Tibial artery (tissue), 4 donors: ENCODE measurements at regions not wholly inside any gene's neighbourhood (a gene's known extent, or its start where the extent isn't known, plus 50 kb on each side); places are given as distances from the start of the nearest gene placed in this dataset.
"Not testable (repeated sequence)": the region's sequence is repeated elsewhere in the genome, so short reads cannot be mapped to it uniquely, and the experiment has no call there.

Experiments
- DNase-seq, 2 donors: peaks; one replicate each; pipeline ENCODE4 v3.0.0-alpha.2; 2019
- H3K27ac ChIP-seq, 2 donors: fragments of 200-600 bp; sonication (generic) in 1 of 2; 1 replicate in 1 of 2; 2 replicates in 1 of 2; pipeline ENCODE4 v1.5.1; 2018 to 2019; ENCODE audit warnings: mild to moderate bottlenecking in 1 of 2
- H3K27me3 ChIP-seq, 2 donors: fragments of 200-600 bp; sonication (generic) in 1 of 2; one replicate each; pipeline versions ENCODE4 v1.5.1 to v1.6.0; 2016 to 2019
- H3K36me3 ChIP-seq, 3 donors: fragments of 200-600 bp; sonication (generic) in 2 of 3; one replicate each; pipeline ENCODE4 v1.5.1; 2016 to 2019; ENCODE audit warnings: mild to moderate bottlenecking in 2 of 3
- H3K4me1 ChIP-seq, 4 donors: fragments of 200-600 bp; sonication (generic) in 2 of 4; 1 replicate in 3 of 4; 2 replicates in 1 of 4; pipeline ENCODE4 v1.5.1; 2016 to 2019
- H3K4me3 ChIP-seq, 2 donors: fragments of 200-600 bp; sonication (generic) in 1 of 2; 1 replicate in 1 of 2; 2 replicates in 1 of 2; pipeline ENCODE4 v1.5.1; 2018 to 2019; ENCODE audit warnings: mild to moderate bottlenecking in 2 of 2
- H3K9me3 ChIP-seq, 3 donors: fragments of 200-600 bp; sonication (generic) in 1 of 3; one replicate each; pipeline ENCODE4 v1.5.1; 2016 to 2019
- intact Hi-C: fragments of 100-400 bp; cut with DNase I; formaldehyde crosslinking; loops from one replicate; pipeline ENCODE4 v1.15.0; 2023; ENCODE audit warnings: low total_unique reads
- TF ChIP-seq, protein P1 (sequence below), 2 experiments: fragments of 200-600 bp in 1 of 2; fragments of 450-650 bp in 1 of 2; IDR thresholded peaks; one replicate each; pipeline ENCODE4 v1.5.1; 2017 to 2019; ENCODE audit warnings: antibody characterized with exemption in 2 of 2, mild to moderate bottlenecking in 1 of 2, moderate library complexity in 1 of 2

- Histone ChIP-seq H3K36me3 (peaks cover 0 to 4% (median 0%) of the 10 kb centered on the region in 3 donors), H3K4me3 (no peak overlapping the region), H3K27me3 (no peaks in the 10 kb centered on the region), H3K4me1 (no peaks in the 10 kb centered on the region), H3K27ac (no peak overlapping the region), H3K9me3 (peaks cover 0 to 7% (median 0%) of the 10 kb centered on the region in 3 donors)
- no peak for DNase-seq
- intact Hi-C loops, result no loop called here
- TF ChIP-seq, protein P1, sequence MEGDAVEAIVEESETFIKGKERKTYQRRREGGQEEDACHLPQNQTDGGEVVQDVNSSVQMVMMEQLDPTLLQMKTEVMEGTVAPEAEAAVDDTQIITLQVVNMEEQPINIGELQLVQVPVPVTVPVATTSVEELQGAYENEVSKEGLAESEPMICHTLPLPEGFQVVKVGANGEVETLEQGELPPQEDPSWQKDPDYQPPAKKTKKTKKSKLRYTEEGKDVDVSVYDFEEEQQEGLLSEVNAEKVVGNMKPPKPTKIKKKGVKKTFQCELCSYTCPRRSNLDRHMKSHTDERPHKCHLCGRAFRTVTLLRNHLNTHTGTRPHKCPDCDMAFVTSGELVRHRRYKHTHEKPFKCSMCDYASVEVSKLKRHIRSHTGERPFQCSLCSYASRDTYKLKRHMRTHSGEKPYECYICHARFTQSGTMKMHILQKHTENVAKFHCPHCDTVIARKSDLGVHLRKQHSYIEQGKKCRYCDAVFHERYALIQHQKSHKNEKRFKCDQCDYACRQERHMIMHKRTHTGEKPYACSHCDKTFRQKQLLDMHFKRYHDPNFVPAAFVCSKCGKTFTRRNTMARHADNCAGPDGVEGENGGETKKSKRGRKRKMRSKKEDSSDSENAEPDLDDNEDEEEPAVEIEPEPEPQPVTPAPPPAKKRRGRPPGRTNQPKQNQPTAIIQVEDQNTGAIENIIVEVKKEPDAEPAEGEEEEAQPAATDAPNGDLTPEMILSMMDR (IDR thresholded peaks at IDR 0.05), result no peak
Measured at GRCh38 chr4:85018983-85019382, 52.5 kb upstream of the WDFY3 start.

GRCh38 chr4:85019411-85019810 is 52.9 kb upstream of the WDFY3 start:
- Histone ChIP-seq H3K27ac (no peak overlapping the region), H3K27me3 (no peaks in the 10 kb centered on the region), H3K9me3 (peaks cover 0 to 5% (median 0%) of the 10 kb centered on the region in 3 donors), H3K4me3 (no peak overlapping the region), H3K36me3 (peaks cover 0 to 4% (median 0%) of the 10 kb centered on the region in 3 donors), H3K4me1 (no peaks in the 10 kb centered on the region)
- no peak for DNase-seq
- TF ChIP-seq, protein P1 (IDR thresholded peaks at IDR 0.05), result no peak
- intact Hi-C loops, result no loop called here

DNA sequence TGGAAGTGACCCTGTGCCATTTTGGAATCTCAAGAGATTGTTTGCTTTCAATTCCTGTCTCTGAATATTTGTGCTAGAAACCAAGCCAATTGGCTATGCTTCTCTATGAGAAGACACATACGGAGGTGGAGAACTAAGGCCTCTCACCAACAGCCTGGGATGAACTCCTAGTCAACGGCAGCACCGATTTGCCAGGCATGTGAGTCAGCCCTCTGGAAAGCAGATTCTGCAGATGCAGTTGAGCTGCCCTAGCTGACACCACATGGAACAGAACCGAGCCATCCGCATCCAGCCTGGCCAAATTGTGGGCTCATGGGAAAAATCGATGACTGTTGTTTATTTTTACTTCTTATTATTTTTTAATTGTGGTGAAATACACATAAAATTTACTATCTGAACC is 58.2 kb upstream of the WDFY3 start:
- Histone ChIP-seq H3K9me3 (peaks cover 0 to 8% (median 0%) of the 10 kb centered on the region in 3 donors), H3K27me3 (no peaks in the 10 kb centered on the region), H3K27ac (no peak overlapping the region), H3K4me1 (no peaks in the 10 kb centered on the region), H3K4me3 (no peak overlapping the region), H3K36me3 (no peaks in the 10 kb centered on the region)
- TF ChIP-seq, protein P1 (IDR thresholded peaks at IDR 0.05), result no peak
- intact Hi-C loops, result no loop called here
- no peak for DNase-seq

DNA sequence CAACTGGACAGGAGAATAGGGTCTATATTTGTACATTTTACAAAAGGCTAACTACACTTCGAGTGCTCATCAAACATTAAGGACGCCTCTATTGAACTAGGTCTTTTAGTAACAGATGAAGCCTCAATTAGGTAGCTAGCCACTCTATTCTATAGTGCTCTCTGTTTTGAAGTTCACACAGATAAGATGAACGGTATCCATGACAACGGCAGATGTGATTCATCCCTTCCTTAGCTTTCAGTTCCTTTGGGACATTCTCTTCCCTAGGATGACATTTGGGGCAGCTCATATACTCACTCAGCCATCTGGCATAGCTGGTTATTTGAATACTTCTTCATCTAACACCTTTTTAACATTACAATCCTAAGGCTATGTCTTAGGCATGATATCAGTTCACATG is 62.4 kb upstream of the WDFY3 start:
- TF ChIP-seq, protein P1 (IDR thresholded peaks at IDR 0.05), result no peak
- Histone ChIP-seq H3K9me3 (peaks cover 0 to 20% (median 0%) of the 10 kb centered on the region in 3 donors), H3K27ac (no peak overlapping the region), H3K4me3 (no peak overlapping the region), H3K27me3 (no peaks in the 10 kb centered on the region), H3K4me1 (no peaks in the 10 kb centered on the region), H3K36me3 (no peaks in the 10 kb centered on the region)
- DNase-seq, result no peak
- intact Hi-C loops, result no loop called here

DNA sequence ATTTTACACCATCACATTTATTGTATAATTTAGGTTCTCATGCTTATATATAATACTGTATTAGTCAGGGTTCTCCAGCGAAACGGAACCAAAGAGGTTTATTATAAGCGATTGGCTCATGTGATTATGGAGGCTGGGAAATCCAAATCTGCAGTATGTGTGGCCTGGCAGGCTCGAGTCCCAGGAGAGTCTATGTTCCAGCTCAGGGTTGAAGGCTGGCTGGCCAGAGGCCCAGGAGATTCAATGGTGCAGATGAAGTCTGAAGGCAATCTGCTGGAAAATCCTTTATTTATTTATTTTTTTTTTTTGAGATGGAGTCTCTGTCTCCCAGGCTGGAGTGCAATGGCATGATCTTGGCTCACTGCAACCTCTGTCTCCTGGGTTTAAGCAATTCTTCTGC is 63.0 kb upstream of the WDFY3 start:
- Histone ChIP-seq H3K4me3 (no peak overlapping the region), H3K36me3 (no peaks in the 10 kb centered on the region), H3K27me3 (no peaks in the 10 kb centered on the region), H3K27ac (no peak overlapping the region), H3K9me3 (peaks cover 0 to 25% (median 0%) of the 10 kb centered on the region in 3 donors), H3K4me1 (no peaks in the 10 kb centered on the region)
- TF ChIP-seq, protein P1 (IDR thresholded peaks at IDR 0.05), result no peak
- no peak for DNase-seq
- intact Hi-C loops, result no loop called here

- intact Hi-C loops, result no loop called here
- TF ChIP-seq, protein P1 (IDR thresholded peaks at IDR 0.05), result no peak
- peaks cover 0 to 25% (median 0%) of the 10 kb centered on the region in 3 donors for H3K9me3 ChIP-seq
- H3K4me3 ChIP-seq, result no peak overlapping the region
- no peak overlapping the region for H3K27ac ChIP-seq
- no peaks in the 10 kb centered on the region for H3K4me1 ChIP-seq
- no peaks in the 10 kb centered on the region for H3K36me3 ChIP-seq
- no peak for DNase-seq
- H3K27me3 ChIP-seq, result no peaks in the 10 kb centered on the region
Measured at GRCh38 chr4:85030156-85030555, 63.7 kb upstream of the WDFY3 start.

DNA sequence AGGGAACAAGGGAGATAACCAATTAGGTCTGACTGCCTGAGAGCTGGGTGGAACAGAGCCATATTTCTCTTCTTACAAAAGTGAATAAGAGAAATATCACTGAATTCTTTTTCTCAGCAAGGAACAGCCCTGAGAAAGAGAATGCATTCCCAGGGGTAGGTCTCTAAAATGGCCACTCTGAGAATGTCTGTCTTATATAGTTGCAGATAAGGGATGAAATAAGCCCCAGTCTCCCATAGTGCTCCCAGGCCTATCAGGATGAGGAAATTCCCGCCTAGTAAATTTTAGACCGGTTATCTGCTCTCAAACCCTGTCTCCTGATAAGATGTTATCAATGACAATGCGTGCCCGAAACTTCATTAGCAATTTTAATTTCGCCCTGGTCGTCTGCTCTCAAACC is 67.3 kb upstream of the WDFY3 start:
- H3K27me3 ChIP-seq, H3K27ac ChIP-seq, intact Hi-C loops, DNase-seq, H3K36me3 ChIP-seq, H3K4me1 ChIP-seq, H3K4me3 ChIP-seq: not testable (repeated sequence)
- peaks cover 0 to 18% (median 0%) of the 10 kb centered on the region in 3 donors for H3K9me3 ChIP-seq
